Endothelial cell (in vitro differentiated cells): ENCODE measurements at regions not wholly inside any gene's neighbourhood (a gene's known extent, or its start where the extent isn't known, plus 50 kb on each side); places are given as distances from the start of the nearest gene placed in this dataset.

ENCODE experiments used
- DNase-seq: peaks from one replicate; pipeline ENCODE4 v3.0.0; 2021; ENCODE audit warnings: low spot score
- H3K27ac Mint-ChIP-seq: one replicate; pipeline ENCODE4 v1.8.0; 2021; ENCODE audit warnings: mixed read lengths, inconsistent platforms; ENCODE audit not compliant: unreplicated experiment
- H3K27me3 Mint-ChIP-seq: one replicate; pipeline ENCODE4 v1.8.0; 2021; ENCODE audit warnings: mild to moderate bottlenecking, moderate library complexity, mixed read lengths, inconsistent platforms; ENCODE audit not compliant: unreplicated experiment
- H3K36me3 Mint-ChIP-seq: one replicate; pipeline ENCODE4 v1.8.0; 2021; ENCODE audit warnings: mild to moderate bottlenecking, low read depth, mixed read lengths, inconsistent platforms; ENCODE audit not compliant: unreplicated experiment
- H3K4me1 Mint-ChIP-seq: one replicate; pipeline ENCODE4 v1.8.0; 2021; ENCODE audit warnings: mild to moderate bottlenecking, mixed read lengths, inconsistent platforms; ENCODE audit not compliant: unreplicated experiment
- H3K4me3 Mint-ChIP-seq: one replicate; pipeline ENCODE4 v1.8.0; 2021; ENCODE audit warnings: mild to moderate bottlenecking, mixed read lengths, inconsistent platforms; ENCODE audit not compliant: unreplicated experiment
- H3K9me3 Mint-ChIP-seq: one replicate; pipeline ENCODE4 v1.8.0; 2021; ENCODE audit warnings: mixed read lengths, inconsistent platforms; ENCODE audit not compliant: unreplicated experiment
- TF ChIP-seq, protein P1 (sequence below): fragments of 200-600 bp; sonication (generic); IDR thresholded peaks from one replicate; pipeline ENCODE4 v1.5.0; 2021; ENCODE audit warnings: antibody characterized with exemption; ENCODE audit not compliant: unreplicated experiment

GRCh38 chr20:40073535-40074111 is 615.4 kb downstream of the MAFB start:
- TF ChIP-seq, protein P1, sequence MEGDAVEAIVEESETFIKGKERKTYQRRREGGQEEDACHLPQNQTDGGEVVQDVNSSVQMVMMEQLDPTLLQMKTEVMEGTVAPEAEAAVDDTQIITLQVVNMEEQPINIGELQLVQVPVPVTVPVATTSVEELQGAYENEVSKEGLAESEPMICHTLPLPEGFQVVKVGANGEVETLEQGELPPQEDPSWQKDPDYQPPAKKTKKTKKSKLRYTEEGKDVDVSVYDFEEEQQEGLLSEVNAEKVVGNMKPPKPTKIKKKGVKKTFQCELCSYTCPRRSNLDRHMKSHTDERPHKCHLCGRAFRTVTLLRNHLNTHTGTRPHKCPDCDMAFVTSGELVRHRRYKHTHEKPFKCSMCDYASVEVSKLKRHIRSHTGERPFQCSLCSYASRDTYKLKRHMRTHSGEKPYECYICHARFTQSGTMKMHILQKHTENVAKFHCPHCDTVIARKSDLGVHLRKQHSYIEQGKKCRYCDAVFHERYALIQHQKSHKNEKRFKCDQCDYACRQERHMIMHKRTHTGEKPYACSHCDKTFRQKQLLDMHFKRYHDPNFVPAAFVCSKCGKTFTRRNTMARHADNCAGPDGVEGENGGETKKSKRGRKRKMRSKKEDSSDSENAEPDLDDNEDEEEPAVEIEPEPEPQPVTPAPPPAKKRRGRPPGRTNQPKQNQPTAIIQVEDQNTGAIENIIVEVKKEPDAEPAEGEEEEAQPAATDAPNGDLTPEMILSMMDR, result no peak
- Mint-ChIP-seq H3K27ac (no peak overlapping the region), H3K4me3 (no peak overlapping the region), H3K27me3 (no peaks in the 10 kb centered on the region), H3K4me1 (no peaks in the 10 kb centered on the region), H3K9me3 (no peaks in the 10 kb centered on the region), H3K36me3 (no peaks in the 10 kb centered on the region)
- no peak for DNase-seq

- no peaks in the 10 kb centered on the region for H3K9me3 Mint-ChIP-seq
- TF ChIP-seq, protein P1, result no peak
- no peaks in the 10 kb centered on the region for H3K36me3 Mint-ChIP-seq
- DNase-seq, result no peak
- no peaks in the 10 kb centered on the region for H3K4me1 Mint-ChIP-seq
- H3K27me3 Mint-ChIP-seq, result no peaks in the 10 kb centered on the region
- no peak overlapping the region for H3K4me3 Mint-ChIP-seq
- no peak overlapping the region for H3K27ac Mint-ChIP-seq
Observed at GRCh38 chr20:40072907-40073306, 616.1 kb downstream of the MAFB start.

GRCh38 chr20:40056171-40056570 is 632.9 kb downstream of the MAFB start:
- Mint-ChIP-seq H3K9me3 (no peaks in the 10 kb centered on the region), H3K27ac (no peak overlapping the region), H3K27me3 (peaks cover 2% of the 10 kb centered on the region), H3K36me3 (no peaks in the 10 kb centered on the region), H3K4me3 (no peak overlapping the region), H3K4me1 (no peaks in the 10 kb centered on the region)
- no peak for DNase-seq
- TF ChIP-seq, protein P1, result no peak

- H3K9me3 Mint-ChIP-seq, result no peaks in the 10 kb centered on the region
- no peak overlapping the region for H3K27ac Mint-ChIP-seq
- no peak overlapping the region for H3K4me3 Mint-ChIP-seq
- H3K36me3 Mint-ChIP-seq, result no peaks in the 10 kb centered on the region
- no peaks in the 10 kb centered on the region for H3K4me1 Mint-ChIP-seq
- H3K27me3 Mint-ChIP-seq, result peaks cover 2% of the 10 kb centered on the region
- no peak for DNase-seq
- TF ChIP-seq, protein P1, result no peak
Observed at GRCh38 chr20:40055711-40056110, 633.3 kb downstream of the MAFB start.

GRCh38 chr20:40054311-40054710 is 634.7 kb downstream of the MAFB start:
- H3K4me1 Mint-ChIP-seq, result no peaks in the 10 kb centered on the region
- DNase-seq, result no peak
- TF ChIP-seq, protein P1, result no peak
- H3K27me3 Mint-ChIP-seq, result no peaks in the 10 kb centered on the region
- no peak overlapping the region for H3K27ac Mint-ChIP-seq
- no peaks in the 10 kb centered on the region for H3K9me3 Mint-ChIP-seq
- no peak overlapping the region for H3K4me3 Mint-ChIP-seq
- H3K36me3 Mint-ChIP-seq, result no peaks in the 10 kb centered on the region
